ENCODE measurements at regions not wholly inside any gene's neighbourhood (a gene's known extent, or its start where the extent isn't known, plus 50 kb on each side); places are given as distances from the start of the nearest gene placed in this dataset.

- no peak for DNase-seq
Measured at GRCh38 chr2:19029655-19030054, 328.8 kb downstream of the OSR1 start.

DNA sequence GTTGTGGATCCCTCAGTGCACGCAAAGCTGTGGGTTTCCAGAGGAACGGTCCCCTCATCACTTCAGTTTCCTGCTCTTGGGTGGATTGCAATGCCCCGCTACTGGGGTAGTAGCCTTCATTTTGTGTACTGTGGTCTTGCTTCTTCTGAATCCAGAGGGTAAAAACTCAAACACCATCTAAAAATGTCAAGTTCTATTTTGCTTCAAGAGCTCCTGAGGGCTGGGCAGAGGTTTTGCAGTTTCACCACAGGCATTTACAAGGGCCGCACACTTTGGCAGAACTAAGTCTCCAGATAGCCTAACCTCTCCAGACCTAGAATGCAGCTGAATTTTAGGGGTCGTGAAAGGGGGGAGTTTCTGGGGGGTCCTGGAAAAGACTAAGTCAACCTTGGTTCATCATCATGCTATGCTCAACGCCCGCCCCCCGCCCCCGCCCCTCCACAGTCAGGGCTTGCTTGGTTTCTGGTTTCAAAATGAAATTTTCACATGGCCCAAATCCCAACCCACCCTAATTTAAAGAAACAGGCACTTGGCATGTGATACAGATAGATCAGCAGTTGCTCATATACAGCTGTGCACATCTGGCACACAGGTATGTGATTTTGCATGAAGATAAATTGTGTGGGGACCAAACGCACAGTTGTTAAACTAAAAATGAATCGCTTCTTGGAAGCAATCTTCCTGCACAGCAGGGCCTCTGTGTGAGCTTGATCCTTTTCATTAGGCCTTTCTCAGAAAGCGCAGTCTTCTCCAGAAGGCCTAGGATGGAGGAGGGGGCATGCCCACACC lies 329.6 kb downstream of the OSR1 start:
- DNase-seq = no peak

DNA sequence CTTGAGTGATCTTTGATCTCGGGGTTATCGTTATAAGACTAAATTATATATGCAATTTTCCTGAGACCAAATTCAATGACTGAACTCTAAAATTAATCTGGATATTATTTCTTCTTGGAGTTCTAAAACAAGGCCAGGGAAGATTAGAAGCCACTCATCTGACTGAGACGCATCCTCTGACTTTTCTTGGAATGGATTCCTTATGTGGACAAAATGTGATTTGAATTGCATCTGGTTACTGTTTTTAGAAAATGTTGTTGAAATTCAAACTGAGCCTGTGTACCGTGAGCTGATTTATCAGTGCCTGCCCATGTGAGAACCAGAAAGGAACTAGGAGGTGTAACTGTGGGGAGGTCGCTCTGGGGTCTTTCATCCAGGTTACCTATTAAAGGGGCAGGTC lies 330.8 kb downstream of the OSR1 start:
- no peak for DNase-seq

GRCh38 chr2:19026261-19026660 lies 332.2 kb downstream of the OSR1 start:
- DNase-seq = no peak

GRCh38 chr2:19022334-19022733 lies 336.1 kb downstream of the OSR1 start:
- no peak for DNase-seq

DNA sequence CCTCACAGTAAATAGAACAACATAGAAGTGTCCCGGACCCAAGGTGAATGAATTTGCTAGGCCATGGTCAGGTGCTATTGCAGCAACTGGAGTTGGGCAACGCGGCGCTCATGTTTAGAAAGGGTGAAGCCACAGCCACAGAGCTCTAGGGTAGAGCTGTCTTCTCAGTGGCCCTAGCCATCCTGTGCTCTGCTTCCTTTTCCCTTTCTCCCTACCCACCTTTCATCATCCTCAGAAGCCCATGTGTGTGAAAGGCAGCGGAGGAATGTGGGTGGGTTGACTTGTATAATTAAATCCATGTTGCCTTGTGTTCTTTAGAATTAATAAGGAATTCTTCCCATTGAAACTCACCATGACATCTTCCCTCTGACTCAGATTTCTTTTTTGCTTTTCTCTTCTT lies 336.7 kb downstream of the OSR1 start:
- DNase-seq = peak; percentile 97

GRCh38 chr2:19021100-19021476 lies 337.3 kb downstream of the OSR1 start:
- peak; percentile 92 for DNase-seq

DNA sequence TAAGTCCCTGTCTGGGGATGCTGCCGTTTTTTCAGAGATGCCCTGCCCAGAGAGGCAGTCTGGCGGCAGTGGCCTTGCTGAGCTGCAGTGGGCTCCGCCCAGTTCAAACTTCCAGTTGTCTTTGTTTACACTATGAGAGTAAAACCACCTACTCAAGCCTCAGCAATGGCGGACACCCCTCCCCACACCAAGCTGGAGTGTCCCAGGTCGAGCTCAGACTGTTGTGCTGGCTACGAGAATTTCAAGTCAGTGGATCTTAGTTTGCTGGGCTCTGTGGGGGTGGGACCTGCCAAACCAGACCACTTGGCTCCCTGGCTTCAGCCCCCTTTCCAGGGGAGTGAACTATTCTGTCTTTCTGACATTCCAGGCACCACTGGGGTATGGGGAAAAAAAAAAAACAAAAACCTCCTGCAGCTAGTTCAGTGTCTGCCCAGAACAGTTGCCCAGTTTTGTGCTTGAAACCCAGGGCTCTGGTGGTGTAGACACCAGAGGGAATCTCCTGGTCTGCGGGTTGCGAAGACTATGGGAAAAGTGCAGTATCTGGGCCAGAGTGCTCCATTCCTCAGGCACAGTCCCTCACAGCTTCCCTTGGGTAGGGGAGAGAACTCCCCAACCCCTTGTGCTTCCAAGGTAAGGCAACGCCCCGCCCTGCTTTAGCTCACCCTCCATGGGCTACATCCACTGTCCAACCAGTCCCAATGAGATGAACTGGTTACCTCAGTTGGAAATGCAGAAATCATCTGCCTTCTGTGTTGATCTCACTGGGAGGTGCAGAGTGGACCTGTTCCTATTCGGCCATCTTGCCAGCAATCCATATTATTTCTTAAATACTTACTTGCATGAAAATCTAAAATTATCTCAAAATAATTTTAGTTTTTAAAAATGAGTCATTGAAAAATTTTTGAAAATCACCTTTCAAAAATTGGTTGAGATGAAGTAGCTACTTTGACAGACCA lies 338.0 kb downstream of the OSR1 start:
- DNase-seq = no peak

DNA sequence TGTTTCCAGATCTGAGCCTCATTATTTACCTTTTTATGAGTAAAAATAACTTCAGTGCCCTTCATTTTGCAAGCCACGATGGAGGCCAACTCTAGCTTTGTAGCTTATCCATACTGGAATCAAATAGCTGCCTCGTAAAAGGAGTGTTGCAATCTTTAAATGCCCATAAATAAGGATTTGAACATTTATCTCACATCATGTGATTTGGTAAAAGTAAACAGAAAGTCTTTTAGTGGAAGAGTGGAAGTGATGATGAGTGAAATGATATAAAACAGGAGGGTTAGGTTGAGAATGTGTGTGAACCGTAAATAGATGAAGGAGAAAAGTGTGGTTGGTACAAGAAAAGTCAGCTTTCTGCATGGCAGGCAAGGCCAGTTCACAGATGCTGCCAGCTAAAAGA lies 348.9 kb downstream of the OSR1 start:
- DNase-seq = peak; percentile 23

DNA sequence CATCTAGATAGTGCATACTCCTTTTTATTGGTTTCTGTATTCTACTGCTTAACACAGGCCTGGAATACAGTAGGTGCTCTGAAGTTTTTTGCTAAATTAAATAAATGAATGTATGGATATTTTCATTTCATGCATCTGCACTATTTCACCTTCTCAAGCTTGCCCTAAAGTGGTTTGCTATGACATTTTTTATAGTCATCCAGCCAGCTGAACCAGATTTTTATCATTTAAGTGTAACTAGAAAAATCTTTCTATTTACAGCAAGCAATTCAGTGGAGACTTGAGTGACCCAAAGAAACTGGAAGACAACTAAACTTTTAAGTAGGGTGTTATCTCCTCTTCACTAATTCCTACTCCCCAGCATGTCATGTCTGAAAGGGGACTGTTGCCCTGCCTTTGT lies 354.9 kb downstream of the OSR1 start:
- no peak for DNase-seq

DNA sequence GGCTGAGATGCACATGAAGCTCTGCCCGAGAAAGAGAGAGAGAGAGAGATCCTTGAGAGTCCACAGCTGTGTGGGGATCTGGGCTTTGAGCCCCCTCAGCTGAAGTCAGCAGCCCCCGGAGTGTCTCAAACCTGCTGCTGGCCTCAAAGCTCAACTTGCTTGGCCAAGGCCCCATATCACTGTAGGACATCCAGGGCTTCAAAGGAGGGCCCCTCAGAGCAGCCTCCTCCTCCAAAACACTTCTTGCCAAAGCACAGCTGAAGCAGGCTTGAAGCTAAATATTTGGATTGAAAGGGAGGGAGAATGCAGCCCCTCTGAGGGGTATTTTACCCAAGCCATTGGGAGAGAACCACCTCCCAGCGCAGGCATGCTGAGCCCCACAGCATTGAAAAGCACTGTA lies 357.6 kb downstream of the OSR1 start:
- DNase-seq = no peak

- no peak for DNase-seq
Measured at GRCh38 chr2:18999198-18999597, 359.2 kb downstream of the OSR1 start.

- peak; percentile 58 for DNase-seq
Measured at GRCh38 chr2:18998491-18998890, 359.9 kb downstream of the OSR1 start.

DNA sequence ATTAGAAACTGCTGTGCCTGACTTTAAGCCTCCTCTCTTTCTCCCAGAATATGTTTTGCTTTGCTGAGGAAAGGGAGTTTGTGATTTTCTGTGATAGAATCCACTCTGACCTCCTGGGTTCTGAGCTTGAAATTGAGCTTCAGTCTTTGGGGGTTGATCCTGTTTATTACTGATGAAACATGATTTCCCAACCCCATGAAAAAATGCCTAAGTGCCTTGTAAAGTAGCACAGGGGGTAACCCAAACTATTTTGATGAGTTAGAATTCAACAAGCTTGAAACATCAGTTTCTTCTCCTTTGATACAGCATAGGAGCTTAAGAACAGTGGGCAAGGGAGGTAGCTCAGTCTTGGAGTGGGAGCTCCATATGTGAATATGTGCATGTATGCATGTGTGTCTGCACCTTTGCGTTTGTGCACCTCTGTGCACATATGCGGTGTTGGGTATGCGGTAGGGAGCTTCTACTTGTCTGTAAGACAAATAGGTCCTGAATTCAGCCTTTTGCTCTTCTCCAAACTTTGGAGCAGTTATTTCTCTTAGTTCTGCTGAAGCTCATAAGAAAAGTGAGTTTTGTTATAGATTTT lies 364.6 kb downstream of the OSR1 start:
- peak; percentile 42 for DNase-seq

GRCh38 chr2:18991177-18992168 lies 366.9 kb downstream of the OSR1 start:
- peak; percentile 93 for DNase-seq

- no peak for DNase-seq
Measured at GRCh38 chr2:18988631-18989232, 369.7 kb downstream of the OSR1 start.

- peak; percentile 97 for DNase-seq
Measured at GRCh38 chr2:18987592-18988073, 370.8 kb downstream of the OSR1 start.

DNA sequence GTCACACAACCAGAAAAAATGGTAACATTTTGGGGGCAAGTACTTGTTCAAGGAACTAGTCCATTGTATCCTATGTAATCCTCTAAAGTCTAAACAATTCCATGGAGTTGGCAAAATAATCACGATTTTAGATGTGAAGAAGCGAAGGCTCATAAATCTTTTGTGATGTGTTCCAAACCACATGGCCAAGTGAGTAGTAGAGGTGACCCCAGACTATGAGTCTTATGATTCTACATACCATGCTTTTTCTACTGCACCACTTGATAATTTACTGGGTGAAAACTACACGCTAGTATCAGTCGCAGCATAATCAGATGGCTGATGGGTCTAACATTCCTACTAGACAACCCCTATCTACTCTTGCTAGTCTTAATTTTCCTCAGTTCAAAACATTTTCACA lies 371.4 kb downstream of the OSR1 start:
- peak; percentile 16 for DNase-seq

- DNase-seq = no peak
Measured at GRCh38 chr2:18986046-18986445, 372.4 kb downstream of the OSR1 start.

DNA sequence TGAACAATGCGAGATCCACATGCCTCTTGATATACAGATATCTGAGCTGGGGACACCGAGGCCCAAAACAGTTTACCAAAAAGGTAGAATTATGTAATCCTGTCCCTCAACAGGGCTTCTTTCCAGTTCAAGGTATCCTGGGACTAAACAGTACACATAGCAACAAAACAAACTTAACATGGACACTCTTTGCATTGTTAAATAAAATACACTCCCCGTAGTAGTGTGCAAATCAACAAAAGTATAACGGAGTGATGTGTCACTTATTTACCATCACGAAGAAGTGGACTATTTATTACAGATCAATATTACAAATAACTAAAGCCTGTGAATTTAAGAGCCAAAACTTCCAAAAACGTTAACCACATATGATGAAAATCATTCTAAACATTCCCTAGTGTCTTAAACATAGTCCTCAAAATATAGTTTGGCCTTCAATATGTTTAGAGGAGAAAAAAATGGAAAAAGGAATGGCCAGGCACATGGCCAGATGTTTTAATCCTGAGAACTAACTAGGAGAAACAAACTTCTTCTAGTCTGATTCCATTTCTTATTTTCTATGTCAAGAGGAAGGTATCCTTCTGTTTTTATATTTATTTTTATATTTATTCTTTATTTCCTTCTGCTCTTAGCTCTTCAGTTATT lies 377.5 kb downstream of the OSR1 start:
- DNase-seq = peak; percentile 8

DNA sequence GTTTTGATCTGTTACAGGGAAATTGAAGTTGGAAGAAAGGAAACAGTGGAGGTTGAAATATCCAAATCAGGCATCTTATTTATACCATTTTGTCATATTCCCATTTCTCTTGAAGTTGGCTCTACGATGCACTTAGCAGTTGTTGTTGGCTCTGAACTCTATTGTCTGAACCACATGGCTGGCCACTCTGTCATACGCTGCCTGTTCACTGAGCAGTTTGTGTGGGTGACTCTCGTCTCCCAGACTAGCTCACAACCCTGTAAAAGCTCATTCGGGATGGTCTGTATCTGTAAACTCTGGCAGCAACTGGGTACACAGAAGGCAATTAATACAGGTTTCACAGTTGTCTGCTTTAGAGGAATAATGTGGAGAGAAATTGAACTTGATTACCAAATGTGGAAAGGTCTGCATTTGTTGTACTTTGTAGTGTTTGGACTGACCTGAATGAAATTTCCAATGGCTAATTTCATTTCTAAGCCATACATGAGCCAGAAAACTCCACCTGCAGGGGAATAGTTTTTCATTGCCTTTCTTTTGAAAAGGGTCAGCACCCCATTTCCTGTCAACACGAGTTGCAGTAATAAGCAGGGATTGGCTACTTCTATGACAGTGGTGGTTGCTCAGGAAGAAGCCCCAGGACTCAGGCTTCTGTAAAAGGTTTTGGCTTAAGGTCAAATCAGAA lies 378.2 kb downstream of the OSR1 start:
- no peak for DNase-seq

All from fibroblast of skin of right quadriceps (primary cell).